Stimulated activated naive CD4-positive, alpha-beta T cell (primary cell): ENCODE measurements at regions not wholly inside any gene's neighbourhood (a gene's known extent, or its start where the extent isn't known, plus 50 kb on each side); places are given as distances from the start of the nearest gene placed in this dataset.
"Not testable (repeated sequence)": the region's sequence is repeated elsewhere in the genome, so short reads cannot be mapped to it uniquely, and the experiment has no call there.

Source experiments
- DNase-seq, 6 experiments: peaks; one replicate each; lab custom pipeline; 2025; lab: John Stamatoyannopoulos, UW

DNA sequence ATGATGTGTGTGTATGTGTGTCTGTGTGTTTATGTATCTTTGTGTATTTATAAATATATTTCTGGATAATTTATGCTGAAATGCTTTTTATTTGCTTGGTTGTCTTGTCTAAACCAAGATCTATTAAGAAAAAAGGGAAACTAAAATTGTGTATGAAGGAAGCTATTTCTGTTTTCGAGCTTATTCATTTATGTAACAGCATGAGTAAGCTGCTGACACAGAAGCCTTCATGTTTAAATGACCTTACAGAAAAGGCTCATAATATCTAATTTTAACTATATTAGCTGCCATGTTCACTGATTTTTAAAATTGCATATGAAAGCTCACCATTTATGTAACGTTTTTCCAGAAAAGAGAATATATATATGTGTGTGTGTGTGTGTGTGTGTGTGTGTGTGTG lies 392.8 kb downstream of the PTH2R start:
- DNase-seq, result no peak

GRCh38 chr2:208800887-208801286 lies 394.3 kb downstream of the PTH2R start:
- DNase-seq, result not testable (repeated sequence)

DNA sequence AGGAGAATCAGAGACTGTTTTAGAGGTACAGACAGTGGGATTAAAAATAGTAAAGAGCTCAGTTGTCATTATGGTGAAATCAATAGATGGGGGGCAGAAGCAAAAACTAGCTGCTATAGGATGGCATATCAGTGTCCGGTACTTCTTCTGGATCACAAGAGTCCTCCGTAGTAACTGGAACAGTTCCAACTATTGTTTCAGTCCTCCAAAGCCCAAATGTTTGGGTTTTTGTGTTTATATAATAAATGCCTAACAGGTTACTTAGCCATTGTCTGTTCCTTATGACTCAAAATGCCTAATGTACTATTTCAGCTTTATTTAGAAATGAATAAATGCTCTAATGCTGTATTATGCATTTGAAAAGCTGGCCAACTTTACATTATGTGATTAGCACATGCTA lies 401.2 kb downstream of the PTH2R start:
- no peak for DNase-seq

- DNase-seq, result not testable (repeated sequence)
Measured at GRCh38 chr2:208811885-208812284, 405.3 kb downstream of the PTH2R start.

DNA sequence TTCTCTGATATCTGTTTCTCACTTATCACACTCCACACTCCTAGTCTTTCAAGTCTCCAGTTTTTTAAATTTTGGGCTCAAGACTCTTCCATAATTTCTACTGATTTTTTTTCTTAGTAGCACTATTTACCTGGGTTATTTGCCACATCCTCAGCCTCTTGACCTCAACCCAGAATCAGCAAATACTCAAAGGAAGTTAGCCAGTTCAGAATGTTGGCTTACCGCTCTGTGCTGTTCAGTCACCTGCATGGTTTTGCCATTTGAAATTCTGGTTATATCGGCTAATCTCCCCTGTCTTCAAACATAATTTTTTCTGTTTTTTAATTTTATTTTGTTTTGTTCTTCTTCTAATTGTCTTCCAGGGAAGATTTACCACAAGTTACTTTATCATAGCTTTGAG lies 412.6 kb downstream of the PTH2R start:
- no peak for DNase-seq

GRCh38 chr2:208820014-208820688 lies 413.6 kb downstream of the PTH2R start:
- no peak for DNase-seq

- DNase-seq, result no peak
Measured at GRCh38 chr2:208827109-208827508, 420.5 kb downstream of the PTH2R start.

GRCh38 chr2:208827549-208828221 lies 421.1 kb downstream of the PTH2R start:
- DNase-seq, result no peak

DNA sequence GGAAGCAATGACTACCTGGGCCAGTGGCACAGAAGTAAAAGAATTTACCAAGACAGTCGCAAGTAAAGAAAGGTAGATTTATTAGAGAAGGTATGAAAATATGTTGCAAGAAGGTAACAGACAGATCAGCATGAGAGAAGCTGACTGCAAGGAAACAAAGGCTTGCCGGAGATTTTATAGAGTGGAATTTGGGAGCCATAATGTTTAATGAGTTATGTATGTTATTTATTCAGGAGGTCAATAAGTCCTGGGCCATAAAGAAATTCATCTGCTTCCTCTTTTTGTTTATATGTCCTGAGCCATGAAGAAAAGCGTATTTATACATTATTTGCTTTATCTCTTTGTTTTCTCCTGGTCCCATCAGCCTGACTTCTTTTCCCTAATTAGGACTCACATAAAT lies 423.6 kb downstream of the PTH2R start:
- DNase-seq, result no peak

GRCh38 chr2:208847651-208848050 lies 441.1 kb downstream of the PTH2R start:
- no peak for DNase-seq

- no peak for DNase-seq
Measured at GRCh38 chr2:208854717-208855116, 448.1 kb downstream of the PTH2R start.

- DNase-seq, result no peak
Measured at GRCh38 chr2:208867374-208867773, 460.8 kb downstream of the PTH2R start.

DNA sequence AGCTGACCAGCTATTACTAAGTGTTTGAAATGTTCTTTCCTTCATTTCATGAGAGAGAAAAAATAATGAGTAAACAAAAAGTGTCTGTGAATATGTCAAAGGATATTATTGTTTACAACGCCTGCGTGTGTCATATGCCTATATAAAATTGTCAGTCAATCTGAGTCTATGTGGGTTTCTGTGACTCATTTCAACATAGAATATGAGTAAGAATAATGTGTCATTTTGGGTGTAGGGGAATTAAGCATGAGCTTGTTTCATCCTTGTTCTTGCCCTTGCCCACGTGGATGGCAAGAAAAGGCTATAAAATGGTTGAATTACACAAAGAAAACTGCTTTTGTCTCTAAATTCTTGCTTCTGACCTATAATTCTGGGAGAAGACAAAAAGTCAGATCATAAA lies 466.0 kb downstream of the PTH2R start:
- DNase-seq, result no peak

- no peak for DNase-seq
Measured at GRCh38 chr2:208879666-208880065, 473.1 kb downstream of the PTH2R start.

GRCh38 chr2:208880171-208880570 lies 473.6 kb downstream of the PTH2R start:
- no peak for DNase-seq

DNA sequence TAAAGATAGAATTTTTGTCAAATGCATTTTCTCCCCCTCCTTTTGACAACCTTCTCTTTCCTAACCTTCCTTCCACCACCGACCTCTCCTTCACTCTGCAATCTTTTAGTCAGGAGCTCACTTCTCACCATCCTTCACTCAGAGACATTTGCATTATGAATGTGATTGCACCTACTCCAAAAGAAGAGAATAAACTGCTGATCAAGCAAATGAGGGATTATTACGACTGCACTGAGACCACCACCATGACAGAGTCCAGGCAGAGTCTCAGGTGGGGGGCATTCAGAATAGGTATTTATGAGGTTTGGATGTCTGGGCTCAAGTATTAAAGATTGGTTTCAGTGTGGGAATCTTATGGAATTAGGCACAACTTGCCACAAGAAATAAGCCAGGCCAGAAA lies 483.9 kb downstream of the PTH2R start:
- no peak for DNase-seq

GRCh38 chr2:208892203-208892602 lies 485.6 kb downstream of the PTH2R start:
- DNase-seq, result no peak

GRCh38 chr2:208906330-208906729 lies 499.7 kb downstream of the PTH2R start:
- no peak for DNase-seq

- DNase-seq, result no peak
Measured at GRCh38 chr2:208915401-208915800, 508.4 kb upstream of the MAP2 start.

GRCh38 chr2:208916881-208917280 lies 507.0 kb upstream of the MAP2 start:
- no peak for DNase-seq

- not testable (repeated sequence) for DNase-seq
Measured at GRCh38 chr2:208921358-208921757, 502.5 kb upstream of the MAP2 start.

- DNase-seq, result no peak
Measured at GRCh38 chr2:208927867-208928266, 496.0 kb upstream of the MAP2 start.

- no peak for DNase-seq
Measured at GRCh38 chr2:208929139-208929864, 494.5 kb upstream of the MAP2 start.
